ENCODE measurements at regions not wholly inside any gene's neighbourhood (a gene's known extent, or its start where the extent isn't known, plus 50 kb on each side); places are given as distances from the start of the nearest gene placed in this dataset.

DNA sequence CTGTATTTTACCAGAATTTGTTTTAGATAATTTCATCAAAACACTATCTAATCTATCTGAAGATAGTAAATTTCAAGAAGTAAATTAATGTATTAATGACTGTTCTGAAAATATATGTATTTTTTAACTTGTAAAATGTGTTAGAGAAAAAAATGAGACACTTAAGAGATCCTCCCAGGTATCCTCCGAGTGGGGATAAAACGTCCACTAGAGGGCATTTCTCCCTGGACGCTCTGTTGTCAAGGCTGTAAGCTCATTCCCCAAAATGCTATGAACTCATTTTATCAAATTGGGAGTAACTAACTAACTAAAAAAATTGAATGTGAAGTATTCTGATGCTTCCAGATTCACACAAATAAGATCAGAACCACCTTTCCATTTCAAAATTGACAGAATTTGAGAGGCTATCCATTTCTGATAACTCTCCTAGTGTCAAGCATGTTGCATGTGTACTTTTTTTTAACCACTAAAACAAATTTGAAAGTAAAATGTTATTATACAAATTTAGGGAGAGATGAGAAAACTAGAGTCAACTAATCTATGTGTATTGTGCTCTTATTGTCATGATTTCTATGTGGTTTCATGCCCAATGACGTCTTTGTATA is 337.3 kb upstream of the HS3ST1 start:
- TF ChIP-seq, protein P1, sequence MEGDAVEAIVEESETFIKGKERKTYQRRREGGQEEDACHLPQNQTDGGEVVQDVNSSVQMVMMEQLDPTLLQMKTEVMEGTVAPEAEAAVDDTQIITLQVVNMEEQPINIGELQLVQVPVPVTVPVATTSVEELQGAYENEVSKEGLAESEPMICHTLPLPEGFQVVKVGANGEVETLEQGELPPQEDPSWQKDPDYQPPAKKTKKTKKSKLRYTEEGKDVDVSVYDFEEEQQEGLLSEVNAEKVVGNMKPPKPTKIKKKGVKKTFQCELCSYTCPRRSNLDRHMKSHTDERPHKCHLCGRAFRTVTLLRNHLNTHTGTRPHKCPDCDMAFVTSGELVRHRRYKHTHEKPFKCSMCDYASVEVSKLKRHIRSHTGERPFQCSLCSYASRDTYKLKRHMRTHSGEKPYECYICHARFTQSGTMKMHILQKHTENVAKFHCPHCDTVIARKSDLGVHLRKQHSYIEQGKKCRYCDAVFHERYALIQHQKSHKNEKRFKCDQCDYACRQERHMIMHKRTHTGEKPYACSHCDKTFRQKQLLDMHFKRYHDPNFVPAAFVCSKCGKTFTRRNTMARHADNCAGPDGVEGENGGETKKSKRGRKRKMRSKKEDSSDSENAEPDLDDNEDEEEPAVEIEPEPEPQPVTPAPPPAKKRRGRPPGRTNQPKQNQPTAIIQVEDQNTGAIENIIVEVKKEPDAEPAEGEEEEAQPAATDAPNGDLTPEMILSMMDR (optimal IDR thresholded peaks at IDR 0.05 in 1 of 3, IDR thresholded peaks at IDR 0.05 in 1 of 3, conservative IDR thresholded peaks at IDR 0.05 in 1 of 3; ENCODE audit: extremely low read depth in 1 of 3, insufficient read depth in 2 of 3, low read length in 3 of 3) = peak; percentile 62 to 72 (median 70)
- no peak for TF ChIP-seq EZH2 (IDR thresholded peaks at IDR 0.05; ENCODE audit: low read length)

Data from keratinocyte (primary cell).